ENCODE measurements at regions not wholly inside any gene's neighbourhood (a gene's known extent, or its start where the extent isn't known, plus 50 kb on each side); places are given as distances from the start of the nearest gene placed in this dataset.

DNA sequence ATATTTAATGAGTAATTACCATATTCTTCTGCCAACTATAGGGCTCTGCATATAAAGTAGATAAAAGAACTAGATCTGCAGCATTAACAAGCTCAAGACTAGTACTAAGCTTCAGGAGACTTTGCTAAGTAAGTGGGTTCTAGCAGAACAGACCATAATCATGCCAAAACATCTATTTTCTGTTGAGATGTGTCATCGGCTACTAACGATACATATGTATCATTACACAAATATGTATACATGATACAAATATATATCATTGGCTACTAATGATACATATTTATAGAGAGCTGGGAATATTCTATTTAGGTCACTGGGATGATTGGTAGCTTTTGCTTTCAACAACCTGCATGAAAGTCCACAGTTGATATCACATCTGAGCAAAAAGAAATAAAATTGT, 185.8 kb upstream of the DCBLD2 start:
- Histone ChIP-seq H3K27ac (no peak overlapping the region), H3K36me3 (no peaks in the 10 kb centered on the region), H3K4me3 (no peak overlapping the region), H3K27me3 (ENCODE audit: low read depth) (no peaks in the 10 kb centered on the region), H3K4me1 (no peaks in the 10 kb centered on the region), H3K9me3 (no peaks in the 10 kb centered on the region)
- TF ChIP-seq, protein P1, sequence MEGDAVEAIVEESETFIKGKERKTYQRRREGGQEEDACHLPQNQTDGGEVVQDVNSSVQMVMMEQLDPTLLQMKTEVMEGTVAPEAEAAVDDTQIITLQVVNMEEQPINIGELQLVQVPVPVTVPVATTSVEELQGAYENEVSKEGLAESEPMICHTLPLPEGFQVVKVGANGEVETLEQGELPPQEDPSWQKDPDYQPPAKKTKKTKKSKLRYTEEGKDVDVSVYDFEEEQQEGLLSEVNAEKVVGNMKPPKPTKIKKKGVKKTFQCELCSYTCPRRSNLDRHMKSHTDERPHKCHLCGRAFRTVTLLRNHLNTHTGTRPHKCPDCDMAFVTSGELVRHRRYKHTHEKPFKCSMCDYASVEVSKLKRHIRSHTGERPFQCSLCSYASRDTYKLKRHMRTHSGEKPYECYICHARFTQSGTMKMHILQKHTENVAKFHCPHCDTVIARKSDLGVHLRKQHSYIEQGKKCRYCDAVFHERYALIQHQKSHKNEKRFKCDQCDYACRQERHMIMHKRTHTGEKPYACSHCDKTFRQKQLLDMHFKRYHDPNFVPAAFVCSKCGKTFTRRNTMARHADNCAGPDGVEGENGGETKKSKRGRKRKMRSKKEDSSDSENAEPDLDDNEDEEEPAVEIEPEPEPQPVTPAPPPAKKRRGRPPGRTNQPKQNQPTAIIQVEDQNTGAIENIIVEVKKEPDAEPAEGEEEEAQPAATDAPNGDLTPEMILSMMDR (IDR thresholded peaks at IDR 0.05), result no peak
- DNase-seq, result no peak
- intact Hi-C loops (cut with DNase I), result no loop called here
- no peak for ATAC-seq

DNA sequence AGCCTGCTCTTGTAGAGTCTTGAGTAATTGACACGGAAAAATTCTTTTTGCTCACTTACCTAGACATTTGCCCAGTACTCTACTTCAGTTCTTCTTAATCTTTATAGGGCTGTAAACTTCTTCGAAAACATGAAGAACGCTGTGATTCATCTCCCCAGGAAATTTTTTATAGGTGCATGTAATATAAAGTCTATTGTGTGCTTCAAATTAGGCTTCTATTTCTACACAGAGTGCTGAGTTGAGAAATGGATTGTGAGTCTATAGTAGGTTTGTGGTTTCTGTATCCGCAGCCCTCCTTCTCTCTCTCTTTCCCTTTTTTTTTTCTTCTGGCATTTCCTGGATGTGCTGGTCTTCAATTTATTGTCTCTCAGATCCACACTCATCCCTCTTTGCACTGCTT, 183.3 kb upstream of the DCBLD2 start:
- TF ChIP-seq, protein P1 (IDR thresholded peaks at IDR 0.05), result no peak
- intact Hi-C loops (cut with DNase I), result no loop called here
- Histone ChIP-seq H3K4me3 (no peak overlapping the region), H3K36me3 (no peaks in the 10 kb centered on the region), H3K27me3 (ENCODE audit: low read depth) (no peaks in the 10 kb centered on the region), H3K9me3 (no peaks in the 10 kb centered on the region), H3K27ac (no peak overlapping the region), H3K4me1 (no peaks in the 10 kb centered on the region)
- no peak for DNase-seq
- ATAC-seq, result no peak

DNA sequence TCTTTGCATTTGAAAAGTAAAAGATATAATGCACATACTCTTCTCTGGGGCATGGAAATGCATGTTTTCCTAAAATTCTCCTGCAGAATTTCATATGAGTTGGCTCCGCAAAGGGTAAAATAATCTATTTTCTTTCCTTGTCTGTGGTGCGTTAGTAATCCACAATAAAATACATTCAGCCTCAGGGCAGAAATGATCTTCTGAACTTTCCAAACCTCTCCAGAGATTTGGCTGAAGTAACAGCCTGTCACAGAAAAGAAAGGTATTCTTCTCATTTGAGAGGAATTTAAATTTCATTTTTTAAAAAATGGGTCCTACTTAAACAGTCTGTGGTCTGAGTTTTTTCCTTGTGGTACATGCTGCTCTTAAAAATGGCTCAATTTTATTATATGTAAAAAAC, 182.7 kb upstream of the DCBLD2 start:
- TF ChIP-seq, protein P1 (IDR thresholded peaks at IDR 0.05), result no peak
- Histone ChIP-seq H3K27ac (no peak overlapping the region), H3K27me3 (ENCODE audit: low read depth) (no peaks in the 10 kb centered on the region), H3K4me1 (no peaks in the 10 kb centered on the region), H3K9me3 (no peaks in the 10 kb centered on the region), H3K36me3 (no peaks in the 10 kb centered on the region), H3K4me3 (no peak overlapping the region)
- no peak for ATAC-seq
- intact Hi-C loops (cut with DNase I), result no loop called here
- no peak for DNase-seq

DNA sequence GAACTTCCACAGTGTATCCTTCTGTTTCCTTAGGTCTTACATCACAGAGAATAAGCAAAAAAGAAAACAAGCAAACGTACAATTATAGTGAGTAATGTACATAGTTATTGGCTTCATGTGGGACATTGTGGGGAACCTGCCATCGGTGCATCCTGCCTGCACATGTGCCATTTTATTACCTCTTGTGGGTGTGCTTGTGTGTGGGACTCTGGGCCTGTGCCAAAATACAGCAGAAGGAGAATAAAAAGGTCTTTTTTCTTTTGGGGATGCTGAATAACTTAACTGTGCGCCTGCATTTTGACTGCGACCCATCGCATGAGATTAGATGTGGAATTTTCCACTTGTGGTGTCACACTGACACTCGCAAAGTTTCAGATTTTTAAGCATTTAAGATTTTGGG, 169.6 kb upstream of the DCBLD2 start:
- Histone ChIP-seq H3K4me1 (no peaks in the 10 kb centered on the region), H3K4me3 (no peak overlapping the region)
- ATAC-seq, result no peak

DNA sequence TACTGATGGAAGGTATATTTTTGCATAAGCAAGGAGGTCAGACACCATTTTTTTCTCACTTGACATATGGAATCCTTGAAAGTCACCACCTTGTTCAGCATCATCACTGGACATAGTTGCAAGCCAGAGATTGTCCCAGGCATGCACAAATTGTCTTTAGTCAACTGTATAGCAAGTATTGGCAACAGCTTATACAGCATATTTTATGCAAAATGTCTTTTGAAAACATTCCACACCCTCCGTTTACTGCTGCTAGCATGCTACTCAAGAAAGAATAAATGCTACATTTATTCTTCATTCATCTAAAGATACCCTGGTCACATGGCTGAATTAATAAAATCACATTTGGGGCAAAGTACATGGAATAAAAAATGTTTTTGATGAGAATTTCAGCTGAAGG, 168.5 kb upstream of the DCBLD2 start:
- intact Hi-C loops (cut with DNase I), result no loop called here

More for the DNA sequence above, 169.6 kb upstream of the DCBLD2 start:
- Histone ChIP-seq H3K27ac (no peak overlapping the region), H3K27me3 (ENCODE audit: low read depth) (no peaks in the 10 kb centered on the region), H3K9me3 (no peaks in the 10 kb centered on the region), H3K36me3 (no peaks in the 10 kb centered on the region)
- TF ChIP-seq, protein P1 (IDR thresholded peaks at IDR 0.05), result no peak
- DNase-seq, result no peak
- intact Hi-C loops (cut with DNase I), result no loop called here

More for the DNA sequence above, 168.5 kb upstream of the DCBLD2 start:
- no peak for DNase-seq
- no peak for ATAC-seq
- no peak overlapping the region for H3K4me3 ChIP-seq
- H3K4me1 ChIP-seq, result no peaks in the 10 kb centered on the region
- no peaks in the 10 kb centered on the region for H3K9me3 ChIP-seq
- no peaks in the 10 kb centered on the region for H3K27me3 ChIP-seq (ENCODE audit: low read depth)
- TF ChIP-seq, protein P1 (IDR thresholded peaks at IDR 0.05), result no peak
- H3K36me3 ChIP-seq, result no peaks in the 10 kb centered on the region
- H3K27ac ChIP-seq, result no peak overlapping the region
